HL-60 (cell line): ENCODE measurements at regions not wholly inside any gene's neighbourhood (a gene's known extent, or its start where the extent isn't known, plus 50 kb on each side); places are given as distances from the start of the nearest gene placed in this dataset.

Source experiments
- DNase-seq, 2 experiments: peaks; one replicate each; pipeline ENCODE4 v3.0.0-alpha.2; 2010 to 2020; ENCODE audit warnings: low read depth in 1 of 2, low spot score in 1 of 2
- H3K27ac ChIP-seq: fragments of 250-450 bp; sonication (Bioruptor Pico); replicated peaks from 2 replicates; pipeline ENCODE4 v1.5.1; 2020; ENCODE audit warnings: mild to moderate bottlenecking, moderate library complexity
- H3K27me3 ChIP-seq: fragments of 250-450 bp; sonication (Bioruptor Pico); 2 replicates; pipeline ENCODE4 v1.5.1; 2021; ENCODE audit warnings: mild to moderate bottlenecking, moderate library complexity; ENCODE audit not compliant: insufficient read depth, poor library complexity, severe bottlenecking
- H3K4me3 ChIP-seq: replicated peaks from 2 replicates; pipeline ENCODE4 v1.5.1; 2011; ENCODE audit warnings: mild to moderate bottlenecking, control low read depth, low read length; ENCODE audit not compliant: insufficient read depth
- GABPA ChIP-seq: IDR thresholded peaks from 2 replicates; pipeline ENCODE4 v1.6.1; 2012; ENCODE audit warnings: low read depth
- POLR2AphosphoS5 ChIP-seq: IDR thresholded peaks from 2 replicates; pipeline ENCODE4 v1.6.1; 2012; ENCODE audit warnings: low read depth
- REST ChIP-seq: IDR thresholded peaks from 2 replicates; pipeline ENCODE4 v1.6.1; 2012; ENCODE audit warnings: low read depth; ENCODE audit not compliant: insufficient replicate concordance
- SPI1 ChIP-seq: IDR thresholded peaks from 2 replicates; pipeline ENCODE4 v1.6.1; 2012; ENCODE audit warnings: low read depth, mild to moderate bottlenecking, borderline replicate concordance
- TF ChIP-seq, protein P1 (sequence below): IDR thresholded peaks from one replicate; pipeline ENCODE4 v1.5.1; 2011; ENCODE audit warnings: low read length, control low read depth, inconsistent platforms; ENCODE audit not compliant: insufficient read depth

DNA sequence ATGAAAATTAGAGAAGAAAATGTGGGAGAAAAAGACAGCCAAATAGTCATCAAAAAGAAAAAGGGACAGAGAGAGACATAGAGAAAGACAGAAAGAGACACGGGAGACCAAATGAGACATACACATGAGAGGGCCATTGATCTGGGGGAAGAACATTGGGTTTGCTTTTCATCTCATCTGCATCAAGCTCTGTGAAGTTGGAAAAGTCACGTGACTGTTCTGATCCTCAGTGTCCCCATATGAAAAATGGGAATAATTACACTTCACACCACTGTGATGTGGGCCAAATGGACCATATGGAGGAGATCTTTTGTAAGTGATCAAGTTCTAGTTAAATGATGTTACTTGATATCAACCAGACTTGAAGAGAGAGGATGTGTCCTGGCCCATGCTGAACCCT is 147.1 kb upstream of the NRXN3 start:
- no peak for DNase-seq
- no peaks in the 10 kb centered on the region for H3K27me3 ChIP-seq
- TF ChIP-seq SPI1, result no peak
- no peak for TF ChIP-seq POLR2AphosphoS5
- TF ChIP-seq REST, result no peak
- TF ChIP-seq, protein P1, sequence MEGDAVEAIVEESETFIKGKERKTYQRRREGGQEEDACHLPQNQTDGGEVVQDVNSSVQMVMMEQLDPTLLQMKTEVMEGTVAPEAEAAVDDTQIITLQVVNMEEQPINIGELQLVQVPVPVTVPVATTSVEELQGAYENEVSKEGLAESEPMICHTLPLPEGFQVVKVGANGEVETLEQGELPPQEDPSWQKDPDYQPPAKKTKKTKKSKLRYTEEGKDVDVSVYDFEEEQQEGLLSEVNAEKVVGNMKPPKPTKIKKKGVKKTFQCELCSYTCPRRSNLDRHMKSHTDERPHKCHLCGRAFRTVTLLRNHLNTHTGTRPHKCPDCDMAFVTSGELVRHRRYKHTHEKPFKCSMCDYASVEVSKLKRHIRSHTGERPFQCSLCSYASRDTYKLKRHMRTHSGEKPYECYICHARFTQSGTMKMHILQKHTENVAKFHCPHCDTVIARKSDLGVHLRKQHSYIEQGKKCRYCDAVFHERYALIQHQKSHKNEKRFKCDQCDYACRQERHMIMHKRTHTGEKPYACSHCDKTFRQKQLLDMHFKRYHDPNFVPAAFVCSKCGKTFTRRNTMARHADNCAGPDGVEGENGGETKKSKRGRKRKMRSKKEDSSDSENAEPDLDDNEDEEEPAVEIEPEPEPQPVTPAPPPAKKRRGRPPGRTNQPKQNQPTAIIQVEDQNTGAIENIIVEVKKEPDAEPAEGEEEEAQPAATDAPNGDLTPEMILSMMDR, result no peak
- TF ChIP-seq GABPA, result no peak
- H3K27ac ChIP-seq, result no peak overlapping the region
- no peak overlapping the region for H3K4me3 ChIP-seq

GRCh38 chr14:78028471-78028870 is 141.7 kb upstream of the NRXN3 start:
- TF ChIP-seq REST (no peak), SPI1 (no peak), POLR2AphosphoS5 (no peak), GABPA (no peak)
- TF ChIP-seq, protein P1, result no peak
- DNase-seq, result no peak

DNA sequence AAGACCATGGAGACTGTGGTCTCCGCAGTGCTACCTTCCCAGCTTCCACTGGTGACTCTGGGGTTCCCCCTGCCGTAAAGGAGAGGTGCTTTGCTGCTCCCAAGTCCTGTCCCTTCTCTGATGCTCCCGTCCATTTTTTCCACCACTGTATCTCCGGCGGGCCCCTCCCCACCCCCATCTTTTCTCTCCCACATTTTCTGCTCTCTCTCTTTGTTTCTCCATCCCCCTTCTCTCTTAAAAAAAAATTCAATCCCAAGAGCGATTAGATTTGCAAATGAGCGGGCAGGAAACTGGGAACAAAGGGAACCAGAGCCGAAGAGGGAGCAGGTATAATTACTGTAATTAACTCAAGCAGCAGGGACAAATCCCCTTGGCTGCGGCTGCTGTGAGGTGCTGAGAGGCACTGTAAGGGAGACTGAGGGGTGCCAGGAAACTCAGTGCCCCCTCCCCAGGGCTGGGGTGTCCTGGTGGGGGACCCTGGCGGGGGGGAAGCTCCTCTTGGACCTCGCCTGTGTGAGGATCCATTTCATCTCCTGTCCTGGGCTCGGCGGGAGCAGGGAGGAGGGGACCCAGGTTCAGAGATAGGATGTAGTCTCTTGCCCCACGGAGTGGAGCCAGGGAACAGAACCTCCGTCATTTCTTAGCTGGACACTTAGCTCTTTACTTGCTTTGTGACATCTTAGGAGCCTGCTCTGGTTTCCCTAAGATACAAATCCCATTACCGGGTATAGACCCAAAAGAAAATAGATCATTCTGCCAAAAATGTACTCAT is 140.4 kb upstream of the NRXN3 start:
- TF ChIP-seq POLR2AphosphoS5 (no peak), GABPA (no peak), REST (no peak)
- TF ChIP-seq, protein P1, result no peak
- Histone ChIP-seq H3K27me3 (no peaks in the 10 kb centered on the region), H3K27ac (no peak overlapping the region), H3K4me3 (no peak overlapping the region)
- DNase-seq, result no peak

More at GRCh38 chr14:78028471-78028870, 141.7 kb upstream of the NRXN3 start:
- H3K27me3 ChIP-seq, result no peaks in the 10 kb centered on the region
- no peak overlapping the region for H3K27ac ChIP-seq
- no peak overlapping the region for H3K4me3 ChIP-seq
